Gastroesophageal sphincter (tissue), 4 donors: ENCODE measurements at regions not wholly inside any gene's neighbourhood (a gene's known extent, or its start where the extent isn't known, plus 50 kb on each side); places are given as distances from the start of the nearest gene placed in this dataset.

Source experiments
- ATAC-seq: fragments of 150-250 bp; one replicate; pipeline ENCODE4 v1.9.1; 2016; ENCODE audit warnings: mild to moderate bottlenecking, moderate library complexity
- H3K27ac ChIP-seq, 4 donors: fragments of 200-600 bp; sonication (generic) in 3 of 4; 1 replicate in 3 of 4; 2 replicates in 1 of 4; pipeline ENCODE4 v1.5.1; 2016 to 2019
- H3K27me3 ChIP-seq: fragments of 200-600 bp; sonication (generic); one replicate; pipeline ENCODE4 v1.5.1; 2019
- H3K36me3 ChIP-seq, 2 donors: fragments of 200-600 bp; sonication (generic); one replicate each; pipeline ENCODE4 v1.5.1; 2019; ENCODE audit warnings: control low read depth in 1 of 2
- H3K4me1 ChIP-seq, 3 donors: fragments of 200-600 bp; sonication (generic); 1 replicate in 2 of 3; 2 replicates in 1 of 3; pipeline ENCODE4 v1.5.1; 2016 to 2019; ENCODE audit warnings: control low read depth in 2 of 3
- H3K4me3 ChIP-seq, 2 donors: fragments of 200-600 bp; sonication (generic); one replicate each; pipeline ENCODE4 v1.5.1; 2019; ENCODE audit warnings: mild to moderate bottlenecking in 1 of 2, moderate library complexity in 1 of 2
- H3K9me3 ChIP-seq, 3 donors: fragments of 200-600 bp; sonication (generic); one replicate each; pipeline ENCODE4 v1.5.1; 2017 to 2019; ENCODE audit warnings: control low read depth in 2 of 3
- EP300 ChIP-seq: sonication (generic); formaldehyde crosslinking; IDR thresholded peaks from one replicate; pipeline ENCODE4 v1.6.1; 2017; ENCODE audit warnings: antibody characterized with exemption, mild to moderate bottlenecking
- POLR2A ChIP-seq, 2 donors: fragments of 450-650 bp; IDR thresholded peaks; one replicate each; pipeline ENCODE4 v1.6.1; 2017; ENCODE audit warnings: antibody characterized with exemption in 2 of 2, mild to moderate bottlenecking in 2 of 2, moderate library complexity in 1 of 2
- POLR2AphosphoS5 ChIP-seq: sonication (generic); formaldehyde crosslinking; IDR thresholded peaks from one replicate; pipeline ENCODE4 v1.6.1; 2017; ENCODE audit warnings: antibody characterized with exemption
- WGBS, 2 donors: methylation state at CpG; one replicate each; pipeline ENCODE4 v1.1.5; 2018; ENCODE audit warnings: low coverage in 1 of 2; 5-methylcytosine and 5-hydroxymethylcytosine counted together
- TF ChIP-seq, protein P1 (sequence below), 4 experiments: fragments of 200-600 bp in 2 of 4; fragments of 450-650 bp in 2 of 4; sonication (generic) in 1 of 4; IDR thresholded peaks; one replicate each; pipeline ENCODE4 v1.5.1; 2017 to 2019; ENCODE audit warnings: antibody characterized with exemption in 4 of 4, mild to moderate bottlenecking in 2 of 4, moderate library complexity in 2 of 4

DNA sequence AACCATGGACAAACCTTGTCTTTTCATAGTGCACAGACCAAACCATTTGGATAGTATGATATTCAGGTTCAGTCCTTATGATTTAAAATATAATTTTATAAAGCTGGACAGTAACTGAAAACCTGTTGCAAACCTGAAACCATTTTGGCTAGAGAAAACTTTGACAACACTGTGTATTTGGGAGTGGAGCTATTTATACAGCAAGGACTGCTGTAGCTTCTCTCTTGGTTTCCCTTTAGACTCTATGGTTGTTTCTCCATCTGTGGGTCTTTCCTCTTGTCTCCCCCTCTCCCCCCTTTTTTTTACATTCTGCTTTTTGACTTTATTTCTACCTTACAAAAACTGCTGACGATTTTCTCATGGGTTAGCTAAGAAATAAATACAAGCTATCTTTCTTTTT lies 581.7 kb downstream of the SLC4A3 start:
- H3K4me3 ChIP-seq = no peak overlapping the region
- ATAC-seq = no peak
- TF ChIP-seq EP300 = no peak
- TF ChIP-seq POLR2A (IDR thresholded peaks at IDR 0.05) = no peak
- TF ChIP-seq POLR2AphosphoS5 = no peak
- TF ChIP-seq, protein P1, sequence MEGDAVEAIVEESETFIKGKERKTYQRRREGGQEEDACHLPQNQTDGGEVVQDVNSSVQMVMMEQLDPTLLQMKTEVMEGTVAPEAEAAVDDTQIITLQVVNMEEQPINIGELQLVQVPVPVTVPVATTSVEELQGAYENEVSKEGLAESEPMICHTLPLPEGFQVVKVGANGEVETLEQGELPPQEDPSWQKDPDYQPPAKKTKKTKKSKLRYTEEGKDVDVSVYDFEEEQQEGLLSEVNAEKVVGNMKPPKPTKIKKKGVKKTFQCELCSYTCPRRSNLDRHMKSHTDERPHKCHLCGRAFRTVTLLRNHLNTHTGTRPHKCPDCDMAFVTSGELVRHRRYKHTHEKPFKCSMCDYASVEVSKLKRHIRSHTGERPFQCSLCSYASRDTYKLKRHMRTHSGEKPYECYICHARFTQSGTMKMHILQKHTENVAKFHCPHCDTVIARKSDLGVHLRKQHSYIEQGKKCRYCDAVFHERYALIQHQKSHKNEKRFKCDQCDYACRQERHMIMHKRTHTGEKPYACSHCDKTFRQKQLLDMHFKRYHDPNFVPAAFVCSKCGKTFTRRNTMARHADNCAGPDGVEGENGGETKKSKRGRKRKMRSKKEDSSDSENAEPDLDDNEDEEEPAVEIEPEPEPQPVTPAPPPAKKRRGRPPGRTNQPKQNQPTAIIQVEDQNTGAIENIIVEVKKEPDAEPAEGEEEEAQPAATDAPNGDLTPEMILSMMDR (IDR thresholded peaks at IDR 0.05) = no peak
- H3K9me3 ChIP-seq = no peaks in the 10 kb centered on the region
- no peaks in the 10 kb centered on the region for H3K27me3 ChIP-seq
- no peaks in the 10 kb centered on the region for H3K4me1 ChIP-seq
- WGBS, 2 donors = 50 to 88% methylated on average over 1 of the region's 1 CpG
- no peak overlapping the region for H3K27ac ChIP-seq
- no peaks in the 10 kb centered on the region for H3K36me3 ChIP-seq

DNA sequence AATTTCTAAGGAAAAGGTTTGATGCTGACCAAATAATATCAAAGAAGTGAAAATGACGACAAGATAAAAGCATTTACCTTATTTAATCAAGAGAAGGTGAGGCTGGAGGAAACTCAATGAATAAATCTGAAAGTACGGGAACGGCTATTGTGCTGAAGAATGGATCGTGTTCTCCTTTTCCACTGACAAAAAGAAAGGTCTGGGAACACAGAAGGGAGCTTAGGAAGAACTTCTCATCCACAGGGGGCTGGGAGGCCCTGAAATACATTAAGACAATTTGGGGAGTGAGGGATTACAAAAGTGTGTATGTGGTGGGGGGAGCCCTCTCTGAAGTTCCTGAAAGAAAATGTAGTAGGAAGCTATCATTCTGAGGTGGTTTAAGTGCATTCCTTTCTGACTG lies 582.3 kb downstream of the SLC4A3 start:
- no peak overlapping the region for H3K4me3 ChIP-seq
- ATAC-seq = no peak
- no peaks in the 10 kb centered on the region for H3K4me1 ChIP-seq
- no peaks in the 10 kb centered on the region for H3K36me3 ChIP-seq
- H3K9me3 ChIP-seq = no peaks in the 10 kb centered on the region
- 85 to 92% methylated on average over 4 of the region's 4 CpGs for WGBS, 2 donors
- H3K27ac ChIP-seq = no peak overlapping the region
- no peaks in the 10 kb centered on the region for H3K27me3 ChIP-seq
- TF ChIP-seq, protein P1 (IDR thresholded peaks at IDR 0.05) = no peak
- TF ChIP-seq POLR2A (IDR thresholded peaks at IDR 0.05) (no peak), POLR2AphosphoS5 (no peak), EP300 (no peak)

DNA sequence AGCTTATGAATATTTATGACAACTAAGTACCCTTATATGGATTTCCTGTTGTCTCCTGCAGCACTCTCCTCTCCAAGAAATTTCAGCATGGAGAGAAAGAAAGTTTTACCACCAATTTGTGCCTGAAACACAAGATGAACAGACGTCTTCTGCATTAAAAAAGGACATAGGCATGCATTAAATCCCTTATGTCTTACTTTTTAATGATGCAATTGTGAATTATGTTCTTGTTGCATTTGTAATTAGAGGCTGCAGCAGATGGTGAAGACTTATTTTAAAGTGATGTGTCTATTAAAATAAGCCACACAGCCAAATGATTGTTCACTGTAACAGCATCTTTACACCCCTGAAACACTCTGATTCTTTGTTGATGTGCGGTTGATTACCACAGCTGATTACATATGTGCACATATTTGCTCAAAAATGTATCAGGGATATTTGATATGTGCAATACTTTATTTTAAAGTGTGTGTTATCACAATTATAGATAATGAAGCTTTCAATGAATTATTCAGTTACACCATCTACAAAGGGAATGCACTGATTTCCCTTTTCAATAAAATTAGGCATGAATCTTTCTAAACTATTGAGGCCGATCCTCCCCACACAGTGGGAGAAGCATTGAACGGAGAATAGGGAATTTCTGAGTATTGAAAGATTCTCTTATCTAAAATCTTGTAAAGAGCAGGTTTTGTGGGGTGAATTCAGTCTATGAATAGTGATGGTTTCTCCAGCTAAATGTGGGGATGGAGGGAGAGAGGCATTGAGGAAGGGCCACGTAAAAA lies 585.1 kb downstream of the SLC4A3 start:
- no peak for ATAC-seq
- Histone ChIP-seq H3K27ac (no peak overlapping the region), H3K9me3 (no peaks in the 10 kb centered on the region), H3K4me3 (no peak overlapping the region), H3K36me3 (no peaks in the 10 kb centered on the region), H3K4me1 (no peaks in the 10 kb centered on the region), H3K27me3 (no peaks in the 10 kb centered on the region)
- WGBS, 2 donors = 86 to 91% methylated on average over 5 of the region's 5 CpGs
- TF ChIP-seq EP300 = no peak
- TF ChIP-seq POLR2A (IDR thresholded peaks at IDR 0.05) = no peak
- TF ChIP-seq POLR2AphosphoS5 = no peak
- TF ChIP-seq, protein P1 (IDR thresholded peaks at IDR 0.05) = no peak

DNA sequence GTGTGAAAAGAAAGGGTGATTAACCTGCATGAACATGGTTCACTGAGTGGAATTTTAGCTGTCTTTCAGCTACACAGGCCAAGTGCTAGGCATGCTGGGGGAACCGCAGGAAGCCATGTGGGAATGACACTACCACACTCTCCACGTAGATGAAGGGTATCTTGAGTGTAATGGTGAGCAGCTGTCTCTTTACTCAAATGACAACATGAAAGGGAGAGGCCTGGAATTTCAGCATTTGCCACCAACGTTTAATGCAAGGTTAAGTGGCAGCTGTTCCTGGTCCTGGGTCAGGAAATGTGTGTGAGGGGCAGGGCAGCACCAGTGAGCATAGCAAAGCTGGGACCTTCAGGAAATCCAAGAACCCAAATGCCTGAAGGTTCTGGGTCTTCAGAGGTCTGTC lies 588.4 kb downstream of the SLC4A3 start:
- TF ChIP-seq EP300 (no peak), POLR2A (IDR thresholded peaks at IDR 0.05) (no peak), POLR2AphosphoS5 (no peak)
- TF ChIP-seq, protein P1 (IDR thresholded peaks at IDR 0.05) = no peak
- 34 to 67% methylated on average over 3 of the region's 3 CpGs for WGBS, 2 donors
- H3K4me3 ChIP-seq = no peak overlapping the region

DNA sequence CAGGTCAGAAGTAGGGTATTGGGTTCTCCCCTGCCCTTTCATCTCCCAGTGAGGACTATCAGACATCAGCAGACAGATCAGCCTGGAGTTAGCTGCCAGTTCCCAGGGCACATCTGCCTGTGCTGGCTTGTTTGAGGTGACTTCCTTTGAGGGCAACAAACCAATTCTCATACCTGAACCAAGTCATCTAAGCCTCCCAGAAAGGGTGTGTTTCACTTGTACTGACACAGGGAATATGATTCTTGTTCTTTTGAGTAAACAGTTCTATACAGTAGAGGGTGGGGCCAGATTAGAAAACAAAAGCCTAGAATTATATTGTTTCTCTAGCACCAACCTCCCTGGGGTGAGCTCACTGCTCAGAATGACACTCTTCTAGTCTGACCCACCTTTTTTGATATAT lies 591.9 kb downstream of the SLC4A3 start:
- ATAC-seq = no peak
- TF ChIP-seq, protein P1 (IDR thresholded peaks at IDR 0.05) = no peak
- TF ChIP-seq EP300 (no peak), POLR2AphosphoS5 (no peak), POLR2A (IDR thresholded peaks at IDR 0.05) (no peak)
- Histone ChIP-seq H3K36me3 (no peaks in the 10 kb centered on the region), H3K27ac (no peak overlapping the region), H3K4me1 (no peaks in the 10 kb centered on the region), H3K9me3 (no peaks in the 10 kb centered on the region), H3K4me3 (no peak overlapping the region), H3K27me3 (peaks cover 3% of the 10 kb centered on the region)

More for the DNA sequence above, 588.4 kb downstream of the SLC4A3 start:
- Histone ChIP-seq H3K27me3 (peaks cover 3% of the 10 kb centered on the region), H3K9me3 (no peaks in the 10 kb centered on the region), H3K4me1 (no peaks in the 10 kb centered on the region), H3K27ac (no peak overlapping the region), H3K36me3 (no peaks in the 10 kb centered on the region)
- no peak for ATAC-seq
